Glutamatergic neuron (in vitro differentiated cells): ENCODE measurements at regions not wholly inside any gene's neighbourhood (a gene's known extent, or its start where the extent isn't known, plus 50 kb on each side); places are given as distances from the start of the nearest gene placed in this dataset.

ENCODE experiments used
- DNase-seq: peaks from one replicate; pipeline ENCODE4 v3.0.0; 2022
- H3K27ac Mint-ChIP-seq: one replicate; pipeline ENCODE4 v1.8.0; 2020; ENCODE audit warnings: mild to moderate bottlenecking, mixed read lengths, inconsistent platforms; ENCODE audit not compliant: unreplicated experiment
- H3K27me3 Mint-ChIP-seq: one replicate; pipeline ENCODE4 v1.8.0; 2020; ENCODE audit warnings: mild to moderate bottlenecking, moderate library complexity, mixed read lengths, inconsistent platforms; ENCODE audit not compliant: unreplicated experiment
- H3K36me3 Mint-ChIP-seq: one replicate; pipeline ENCODE4 v1.8.0; 2020; ENCODE audit warnings: mild to moderate bottlenecking, mixed read lengths, inconsistent platforms; ENCODE audit not compliant: unreplicated experiment
- H3K4me1 Mint-ChIP-seq: one replicate; pipeline ENCODE4 v1.8.0; 2020; ENCODE audit warnings: mild to moderate bottlenecking, low read depth, mixed read lengths, inconsistent platforms; ENCODE audit not compliant: unreplicated experiment
- H3K4me3 Mint-ChIP-seq: one replicate; pipeline ENCODE4 v1.8.0; 2020; ENCODE audit warnings: mild to moderate bottlenecking, mixed read lengths, inconsistent platforms; ENCODE audit not compliant: unreplicated experiment
- H3K9me3 Mint-ChIP-seq: one replicate; pipeline ENCODE4 v1.8.0; 2020; ENCODE audit warnings: mild to moderate bottlenecking, moderate library complexity, mixed read lengths, inconsistent platforms; ENCODE audit not compliant: unreplicated experiment
- CTCF ChIP-seq: fragments of 200-600 bp; sonication (generic); IDR thresholded peaks from one replicate; pipeline ENCODE4 v1.5.0; 2021; ENCODE audit not compliant: partially characterized antibody, unreplicated experiment

DNA sequence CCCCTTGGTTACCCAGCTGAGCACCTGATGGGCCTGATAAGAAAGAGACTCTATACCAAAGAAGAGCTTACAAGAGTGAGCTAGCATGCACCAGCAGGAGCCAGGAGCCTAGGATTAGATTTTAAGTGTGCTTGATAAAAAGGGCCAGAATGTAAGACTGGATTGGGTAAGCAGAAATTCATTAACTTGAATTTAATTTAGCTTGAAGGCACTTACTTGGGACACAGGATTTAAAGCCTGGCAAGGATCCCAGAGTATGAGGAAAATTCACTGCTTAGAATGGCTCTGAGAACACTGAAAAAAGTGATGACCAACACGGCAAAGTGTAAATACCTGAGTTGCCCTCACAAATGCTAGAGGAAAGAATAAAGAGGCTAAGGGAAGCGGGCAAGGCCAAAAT is 91.3 kb upstream of the RBBP8 start:
- no peaks in the 10 kb centered on the region for H3K36me3 Mint-ChIP-seq
- H3K27me3 Mint-ChIP-seq, result peaks cover 2% of the 10 kb centered on the region
- peaks cover 2% of the 10 kb centered on the region for H3K9me3 Mint-ChIP-seq
- no peak for TF ChIP-seq CTCF
- H3K4me3 Mint-ChIP-seq, result no peak overlapping the region
- no peak overlapping the region for H3K27ac Mint-ChIP-seq
- no peak for DNase-seq
- H3K4me1 Mint-ChIP-seq, result peaks cover 11% of the 10 kb centered on the region

DNA sequence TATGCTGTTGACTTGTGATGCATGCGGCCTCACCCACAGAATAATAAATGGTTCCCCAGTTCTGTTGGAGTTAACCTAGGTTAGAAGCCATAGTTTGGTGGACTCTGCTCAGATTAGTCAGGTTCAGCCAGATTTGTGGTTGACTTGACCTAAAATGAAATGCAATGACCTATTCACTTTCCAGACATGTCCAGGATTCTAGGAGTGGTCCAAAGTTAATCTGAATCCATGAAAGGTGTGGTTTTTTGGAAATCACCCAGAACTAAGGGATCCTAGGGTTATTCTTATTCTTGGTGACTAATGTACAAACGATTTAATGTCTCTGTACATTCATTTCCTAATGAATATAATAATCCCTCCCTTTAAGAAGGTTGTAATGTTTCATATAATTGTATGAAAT is 88.9 kb upstream of the RBBP8 start:
- H3K27ac Mint-ChIP-seq, result no peak overlapping the region
- peaks cover 11% of the 10 kb centered on the region for H3K4me1 Mint-ChIP-seq
- no peak for DNase-seq
- H3K9me3 Mint-ChIP-seq, result peaks cover 2% of the 10 kb centered on the region
- H3K4me3 Mint-ChIP-seq, result no peak overlapping the region
- H3K27me3 Mint-ChIP-seq, result peaks cover 2% of the 10 kb centered on the region
- no peaks in the 10 kb centered on the region for H3K36me3 Mint-ChIP-seq
- TF ChIP-seq CTCF, result no peak

DNA sequence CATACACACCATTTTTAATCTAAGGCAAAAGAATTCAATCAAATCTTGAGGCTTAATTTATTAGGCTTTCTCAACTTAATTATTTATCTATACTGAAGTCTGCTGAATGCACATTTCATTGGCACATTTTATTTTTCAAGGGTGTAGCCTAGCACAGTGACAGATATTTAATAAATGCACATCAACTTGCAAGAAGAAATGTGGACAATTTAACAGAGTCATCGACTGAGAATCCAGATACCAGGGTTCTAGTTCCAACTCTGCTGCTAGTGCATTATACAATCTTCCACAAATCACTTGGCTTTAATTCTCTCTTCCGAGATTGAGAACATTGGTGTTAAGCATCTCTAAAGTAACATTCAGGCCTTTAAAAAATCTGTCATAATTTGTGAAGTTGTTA is 88.5 kb upstream of the RBBP8 start:
- DNase-seq, result no peak
- peaks cover 2% of the 10 kb centered on the region for H3K9me3 Mint-ChIP-seq
- TF ChIP-seq CTCF, result no peak
- peaks cover 11% of the 10 kb centered on the region for H3K4me1 Mint-ChIP-seq
- peaks cover 2% of the 10 kb centered on the region for H3K27me3 Mint-ChIP-seq
- no peak overlapping the region for H3K4me3 Mint-ChIP-seq
- H3K27ac Mint-ChIP-seq, result no peak overlapping the region
- H3K36me3 Mint-ChIP-seq, result no peaks in the 10 kb centered on the region

DNA sequence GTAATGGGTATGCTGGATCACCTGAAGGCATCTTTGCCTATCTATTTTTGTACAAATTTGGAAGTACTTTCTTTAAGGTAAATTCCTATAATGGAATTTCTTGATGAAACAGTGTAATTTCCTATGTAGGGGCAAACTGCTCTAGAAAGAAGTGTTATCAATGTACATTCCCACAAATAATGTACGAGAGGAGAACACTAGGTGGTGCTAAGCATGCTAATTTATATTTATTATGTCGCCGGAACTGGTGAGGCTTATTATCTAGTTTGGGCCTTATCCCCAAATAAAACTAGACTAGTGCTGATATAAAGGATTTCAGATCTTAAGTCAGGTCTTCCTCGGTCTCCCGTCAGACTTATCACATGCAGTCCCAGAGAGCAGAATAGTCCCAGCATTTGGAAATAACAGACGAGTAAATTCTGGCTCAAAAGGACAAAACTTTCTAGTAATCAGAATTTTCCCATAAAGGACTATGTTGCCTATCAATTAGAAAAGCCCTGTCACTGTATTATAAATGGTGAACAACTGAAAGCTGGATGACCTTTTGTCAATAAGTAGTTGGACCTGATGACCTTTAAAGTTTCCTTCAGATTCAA is 86.9 kb upstream of the RBBP8 start:
- Mint-ChIP-seq H3K9me3 (peaks cover 2% of the 10 kb centered on the region), H3K36me3 (no peaks in the 10 kb centered on the region), H3K27me3 (peaks cover 2% of the 10 kb centered on the region), H3K27ac (no peak overlapping the region), H3K4me3 (no peak overlapping the region), H3K4me1 (peaks cover 11% of the 10 kb centered on the region)
- TF ChIP-seq CTCF, result no peak
- no peak for DNase-seq

GRCh38 chr18:22846697-22847096 is 86.4 kb upstream of the RBBP8 start:
- H3K4me3 Mint-ChIP-seq, result no peak overlapping the region
- DNase-seq, result no peak
- H3K4me1 Mint-ChIP-seq, result peaks cover 11% of the 10 kb centered on the region
- H3K36me3 Mint-ChIP-seq, result no peaks in the 10 kb centered on the region
- TF ChIP-seq CTCF, result no peak
- peaks cover 2% of the 10 kb centered on the region for H3K9me3 Mint-ChIP-seq
- H3K27ac Mint-ChIP-seq, result no peak overlapping the region
- H3K27me3 Mint-ChIP-seq, result peaks cover 2% of the 10 kb centered on the region
